HL-60 (cell line): ENCODE measurements at regions not wholly inside any gene's neighbourhood (a gene's known extent, or its start where the extent isn't known, plus 50 kb on each side); places are given as distances from the start of the nearest gene placed in this dataset.

ENCODE experiments used
- DNase-seq, 2 experiments: peaks; one replicate each; pipeline ENCODE4 v3.0.0-alpha.2; 2010 to 2020; ENCODE audit warnings: low read depth in 1 of 2, low spot score in 1 of 2
- H3K27ac ChIP-seq: fragments of 250-450 bp; sonication (Bioruptor Pico); replicated peaks from 2 replicates; pipeline ENCODE4 v1.5.1; 2020; ENCODE audit warnings: mild to moderate bottlenecking, moderate library complexity
- H3K27me3 ChIP-seq: fragments of 250-450 bp; sonication (Bioruptor Pico); 2 replicates; pipeline ENCODE4 v1.5.1; 2021; ENCODE audit warnings: mild to moderate bottlenecking, moderate library complexity; ENCODE audit not compliant: insufficient read depth, poor library complexity, severe bottlenecking
- H3K4me3 ChIP-seq: replicated peaks from 2 replicates; pipeline ENCODE4 v1.5.1; 2011; ENCODE audit warnings: mild to moderate bottlenecking, control low read depth, low read length; ENCODE audit not compliant: insufficient read depth
- CTCF ChIP-seq: IDR thresholded peaks from one replicate; pipeline ENCODE4 v1.5.1; 2011; ENCODE audit warnings: low read length, control low read depth, inconsistent platforms; ENCODE audit not compliant: insufficient read depth
- GABPA ChIP-seq: IDR thresholded peaks from 2 replicates; pipeline ENCODE4 v1.6.1; 2012; ENCODE audit warnings: low read depth
- POLR2AphosphoS5 ChIP-seq: IDR thresholded peaks from 2 replicates; pipeline ENCODE4 v1.6.1; 2012; ENCODE audit warnings: low read depth
- REST ChIP-seq: IDR thresholded peaks from 2 replicates; pipeline ENCODE4 v1.6.1; 2012; ENCODE audit warnings: low read depth; ENCODE audit not compliant: insufficient replicate concordance
- SPI1 ChIP-seq: IDR thresholded peaks from 2 replicates; pipeline ENCODE4 v1.6.1; 2012; ENCODE audit warnings: low read depth, mild to moderate bottlenecking, borderline replicate concordance

- TF ChIP-seq SPI1 (no peak), REST (no peak), GABPA (no peak)
- Histone ChIP-seq H3K27me3 (no peaks in the 10 kb centered on the region), H3K4me3 (no peak overlapping the region), H3K27ac (no peak overlapping the region)
- DNase-seq = no peak
Observed at GRCh38 chr7:49111706-49112105, 187.4 kb downstream of the CDC14C start.

- TF ChIP-seq REST (no peak), SPI1 (no peak), CTCF (no peak), POLR2AphosphoS5 (no peak), GABPA (no peak)
- H3K27ac ChIP-seq = no peak overlapping the region
- DNase-seq = no peak
- no peak overlapping the region for H3K4me3 ChIP-seq
- no peaks in the 10 kb centered on the region for H3K27me3 ChIP-seq
Observed at GRCh38 chr7:49112222-49112621, 187.9 kb downstream of the CDC14C start.

GRCh38 chr7:49112647-49113046 lies 188.3 kb downstream of the CDC14C start:
- no peak overlapping the region for H3K4me3 ChIP-seq
- DNase-seq = no peak
- TF ChIP-seq SPI1 (no peak), REST (no peak), GABPA (no peak), CTCF (no peak), POLR2AphosphoS5 (no peak)
- no peaks in the 10 kb centered on the region for H3K27me3 ChIP-seq
- no peak overlapping the region for H3K27ac ChIP-seq

- Histone ChIP-seq H3K27me3 (no peaks in the 10 kb centered on the region), H3K27ac (no peak overlapping the region), H3K4me3 (no peak overlapping the region)
- DNase-seq = no peak
- no peak for TF ChIP-seq GABPA
- no peak for TF ChIP-seq SPI1
- TF ChIP-seq CTCF = no peak
- TF ChIP-seq REST = no peak
- no peak for TF ChIP-seq POLR2AphosphoS5
Observed at GRCh38 chr7:49119706-49120105, 195.4 kb downstream of the CDC14C start.
